K562 (cell line): ENCODE measurements at regions not wholly inside any gene's neighbourhood (a gene's known extent, or its start where the extent isn't known, plus 50 kb on each side); places are given as distances from the start of the nearest gene placed in this dataset.
"Not testable (repeated sequence)": the region's sequence is repeated elsewhere in the genome, so short reads cannot be mapped to it uniquely, and the experiment has no call there.

ENCODE experiments used
- PTBP1 ChIP-seq: fragments of 200-400 bp; formaldehyde crosslinking; IDR thresholded peaks from 2 replicates; pipeline ENCODE4 v1.6.1; 2017; ENCODE audit warnings: low read depth, low read length
- SMAD4 ChIP-seq: fragments of 250-450 bp; sonication (Bioruptor Pico); conservative IDR thresholded peaks from 2 replicates; pipeline ENCODE4 v1.8.0; 2021; ENCODE audit warnings: inconsistent platforms, mild to moderate bottlenecking, moderate library complexity
- SRF ChIP-seq, 2 experiments: fragments of 250-450, 450-650 bp in 1 of 2; sonication (Bioruptor Pico) in 1 of 2; sonication (generic) in 1 of 2; formaldehyde crosslinking; IDR thresholded peaks; 2 replicates each; pipeline versions ENCODE4 v1.5.0 to v1.5.1; 2020 to 2022; ENCODE audit warnings: mild to moderate bottlenecking in 1 of 2, missing genetic modification reagents in 1 of 2
- ZBTB11 ChIP-seq, 3 experiments: fragments of 200-800 bp in 1 of 3; fragments of 250-450 bp in 1 of 3; fragments of 450-650 bp in 1 of 3; sonication (Bioruptor Pico) in 1 of 3; sonication (Bioruptor generic) in 1 of 3; formaldehyde crosslinking in 1 of 3; IDR thresholded peaks; 2 replicates each; pipeline versions ENCODE4 v1.6.1 to v1.8.0; 2016 to 2022; ENCODE audit warnings: mild to moderate bottlenecking in 2 of 3, missing genetic modification characterization in 2 of 3, missing compliant biosample characterization in 1 of 3, moderate library complexity in 1 of 3

- TF ChIP-seq ZBTB11 (CRISPR knock-in tag; IDR thresholded peaks at IDR 0.05); SMAD4; PTBP1; SRF (CRISPR knock-in tag; IDR thresholded peaks at IDR 0.05): not testable (repeated sequence)
Measured at GRCh38 chr2:95671992-95672391, 80.2 kb downstream of the TRIM43 start.
